Keratinocyte (primary cell): ENCODE measurements at regions not wholly inside any gene's neighbourhood (a gene's known extent, or its start where the extent isn't known, plus 50 kb on each side); places are given as distances from the start of the nearest gene placed in this dataset.

ENCODE experiments used
- EZH2 ChIP-seq: IDR thresholded peaks from one replicate; pipeline ENCODE4 v1.6.1; 2012; ENCODE audit warnings: inconsistent platforms, mild to moderate bottlenecking, low read length, moderate library complexity
- TF ChIP-seq, protein P1 (sequence below), 3 experiments: IDR thresholded peaks in 1 of 3; conservative IDR thresholded peaks in 1 of 3; optimal IDR thresholded peaks in 1 of 3; 2 replicates in 2 of 3; 3 replicates in 1 of 3; pipeline versions ENCODE3 to v1.5.1; 2011; ENCODE audit warnings: low read length in 3 of 3, mild to moderate bottlenecking in 3 of 3, moderate library complexity in 2 of 3, control low read depth in 1 of 3, inconsistent platforms in 1 of 3; ENCODE audit not compliant: insufficient read depth in 2 of 3; ENCODE audit errors: extremely low read depth in 1 of 3

DNA sequence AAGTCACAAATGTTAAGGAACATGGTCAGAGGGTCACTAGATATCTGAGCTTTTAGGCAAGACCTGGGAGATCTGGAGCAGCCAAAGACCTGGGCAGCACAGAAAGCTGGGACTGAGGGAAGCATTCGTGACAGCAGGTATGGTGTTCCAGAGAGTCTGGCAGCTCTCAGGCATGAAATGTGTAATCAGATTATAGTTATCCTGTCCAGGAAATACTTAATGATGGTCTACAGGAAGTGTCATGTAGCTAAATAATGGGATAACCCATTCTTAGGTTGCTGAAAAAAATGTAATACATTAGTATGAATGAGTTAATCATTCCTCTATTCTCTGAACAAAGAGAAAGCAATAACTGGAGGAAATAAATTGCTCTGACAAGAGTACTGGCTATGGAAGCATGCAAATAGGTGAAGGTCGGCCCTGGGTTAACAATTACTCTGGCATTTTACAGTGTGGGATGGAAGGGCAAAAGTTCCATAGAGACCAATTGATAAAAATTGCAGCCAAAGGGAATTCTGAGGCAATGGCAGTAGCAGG lies 740.5 kb downstream of the CBLN4 start:
- TF ChIP-seq, protein P1, sequence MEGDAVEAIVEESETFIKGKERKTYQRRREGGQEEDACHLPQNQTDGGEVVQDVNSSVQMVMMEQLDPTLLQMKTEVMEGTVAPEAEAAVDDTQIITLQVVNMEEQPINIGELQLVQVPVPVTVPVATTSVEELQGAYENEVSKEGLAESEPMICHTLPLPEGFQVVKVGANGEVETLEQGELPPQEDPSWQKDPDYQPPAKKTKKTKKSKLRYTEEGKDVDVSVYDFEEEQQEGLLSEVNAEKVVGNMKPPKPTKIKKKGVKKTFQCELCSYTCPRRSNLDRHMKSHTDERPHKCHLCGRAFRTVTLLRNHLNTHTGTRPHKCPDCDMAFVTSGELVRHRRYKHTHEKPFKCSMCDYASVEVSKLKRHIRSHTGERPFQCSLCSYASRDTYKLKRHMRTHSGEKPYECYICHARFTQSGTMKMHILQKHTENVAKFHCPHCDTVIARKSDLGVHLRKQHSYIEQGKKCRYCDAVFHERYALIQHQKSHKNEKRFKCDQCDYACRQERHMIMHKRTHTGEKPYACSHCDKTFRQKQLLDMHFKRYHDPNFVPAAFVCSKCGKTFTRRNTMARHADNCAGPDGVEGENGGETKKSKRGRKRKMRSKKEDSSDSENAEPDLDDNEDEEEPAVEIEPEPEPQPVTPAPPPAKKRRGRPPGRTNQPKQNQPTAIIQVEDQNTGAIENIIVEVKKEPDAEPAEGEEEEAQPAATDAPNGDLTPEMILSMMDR (optimal IDR thresholded peaks at IDR 0.05 in 1 of 3, IDR thresholded peaks at IDR 0.05 in 1 of 3, conservative IDR thresholded peaks at IDR 0.05 in 1 of 3; ENCODE audit: extremely low read depth in 1 of 3, insufficient read depth in 2 of 3, low read length in 3 of 3), result no peak
- no peak for TF ChIP-seq EZH2
